Loucy (cell line): ENCODE measurements at regions not wholly inside any gene's neighbourhood (a gene's known extent, or its start where the extent isn't known, plus 50 kb on each side); places are given as distances from the start of the nearest gene placed in this dataset.

Experiments used
- H2AFZ ChIP-seq: fragments of 200-600 bp; sonication (generic); 2 replicates; pipeline ENCODE4 v1.6.0; 2016; ENCODE audit warnings: antibody characterized with exemption, mild to moderate bottlenecking, low read length, moderate library complexity
- H3F3A ChIP-seq: fragments of 200-600 bp; 2 replicates; pipeline ENCODE4 v1.6.0; 2016; ENCODE audit warnings: antibody characterized with exemption, low read depth, mild to moderate bottlenecking
- H3K27me3 ChIP-seq: fragments of 200-600 bp; sonication (generic); 2 replicates; pipeline ENCODE4 v1.6.1; 2014; ENCODE audit warnings: low read length, mild to moderate bottlenecking; ENCODE audit not compliant: insufficient read depth, poor library complexity, severe bottlenecking
- H3K36me3 ChIP-seq: fragments of 200-600 bp; sonication (generic); 2 replicates; pipeline ENCODE4 v1.6.1; 2016; ENCODE audit warnings: low read length; ENCODE audit not compliant: insufficient read depth
- H3K4me1 ChIP-seq: fragments of 200-600 bp; sonication (generic); 2 replicates; pipeline ENCODE4 v1.5.1; 2014; ENCODE audit warnings: low read length, mild to moderate bottlenecking; ENCODE audit not compliant: insufficient read depth, poor library complexity, severe bottlenecking
- H3K4me2 ChIP-seq: fragments of 200-600 bp; sonication (generic); 2 replicates; pipeline ENCODE4 v1.6.0; 2014; ENCODE audit warnings: antibody characterized with exemption, low read length, low read depth, mild to moderate bottlenecking; ENCODE audit not compliant: poor library complexity, severe bottlenecking
- H3K4me3 ChIP-seq: fragments of 200-600 bp; sonication (generic); 2 replicates; pipeline ENCODE4 v1.5.1; 2014; ENCODE audit warnings: low read length, mild to moderate bottlenecking, mixed read lengths; ENCODE audit not compliant: poor library complexity, severe bottlenecking
- H3K79me2 ChIP-seq: fragments of 200-600 bp; sonication (generic); 2 replicates; pipeline ENCODE4 v1.6.1; 2014; ENCODE audit warnings: low read length; ENCODE audit not compliant: insufficient read depth
- H3K9ac ChIP-seq: fragments of 200-600 bp; sonication (generic); 2 replicates; pipeline ENCODE4 v1.6.0; 2014; ENCODE audit warnings: mild to moderate bottlenecking, low read depth, low read length, moderate library complexity; ENCODE audit not compliant: poor library complexity, severe bottlenecking
- H3K9me2 ChIP-seq: fragments of 200-600 bp; sonication (generic); replicated peaks from 2 replicates; pipeline ENCODE4 v1.6.1; 2016; ENCODE audit warnings: low read depth, low read length, mixed read lengths
- H3K9me3 ChIP-seq: fragments of 200-600 bp; sonication (generic); 2 replicates; pipeline ENCODE4 v1.6.1; 2014; ENCODE audit warnings: mild to moderate bottlenecking, antibody characterized with exemption, low read length, low read depth; ENCODE audit not compliant: insufficient read depth
- H4K20me1 ChIP-seq: fragments of 200-600 bp; sonication (generic); 2 replicates; pipeline ENCODE4 v1.6.0; 2014; ENCODE audit warnings: antibody characterized with exemption, low read length, mild to moderate bottlenecking; ENCODE audit not compliant: insufficient read depth, poor library complexity, severe bottlenecking
- CTCF ChIP-seq: fragments of 200-600 bp; sonication (generic); conservative IDR thresholded peaks from 2 replicates; pipeline ENCODE4 v1.5.1; 2014; ENCODE audit warnings: mild to moderate bottlenecking, antibody characterized with exemption, low read length
- EZH2phosphoT487 ChIP-seq: fragments of 200-600 bp; IDR thresholded peaks from 2 replicates; pipeline ENCODE4 v1.6.1; 2018; ENCODE audit warnings: antibody characterized with exemption, mild to moderate bottlenecking, moderate library complexity, borderline replicate concordance

- no peak overlapping the region for H3K9ac ChIP-seq
- no peak overlapping the region for H3K4me3 ChIP-seq
- no peaks in the 10 kb centered on the region for H3K27me3 ChIP-seq
- no peaks in the 10 kb centered on the region for H3K36me3 ChIP-seq
- H4K20me1 ChIP-seq, result no peaks in the 10 kb centered on the region
- no peak overlapping the region for H2AFZ ChIP-seq
- no peaks in the 10 kb centered on the region for H3K9me2 ChIP-seq
- no peaks in the 10 kb centered on the region for H3K9me3 ChIP-seq
- H3K4me1 ChIP-seq, result no peaks in the 10 kb centered on the region
- no peaks in the 10 kb centered on the region for H3F3A ChIP-seq
- H3K4me2 ChIP-seq, result no peak overlapping the region
- H3K79me2 ChIP-seq, result no peaks in the 10 kb centered on the region
- TF ChIP-seq EZH2phosphoT487 (no peak), CTCF (no peak)
Measured at GRCh38 chr12:91511795-91512420, 329.3 kb upstream of the DCN start.

- no peaks in the 10 kb centered on the region for H3K27me3 ChIP-seq
- no peak overlapping the region for H3K4me2 ChIP-seq
- no peaks in the 10 kb centered on the region for H3K36me3 ChIP-seq
- H3K9me3 ChIP-seq, result no peaks in the 10 kb centered on the region
- TF ChIP-seq CTCF, result no peak
- no peak for TF ChIP-seq EZH2phosphoT487
- no peak overlapping the region for H3K9ac ChIP-seq
- no peak overlapping the region for H2AFZ ChIP-seq
- H4K20me1 ChIP-seq, result no peaks in the 10 kb centered on the region
- H3K4me3 ChIP-seq, result no peak overlapping the region
- H3F3A ChIP-seq, result no peaks in the 10 kb centered on the region
- H3K9me2 ChIP-seq, result no peaks in the 10 kb centered on the region
- no peaks in the 10 kb centered on the region for H3K79me2 ChIP-seq
- no peaks in the 10 kb centered on the region for H3K4me1 ChIP-seq
Measured at GRCh38 chr12:91507754-91508153, 325.1 kb upstream of the DCN start.

- Histone ChIP-seq H3K79me2 (no peaks in the 10 kb centered on the region), H3K4me3 (no peak overlapping the region), H3K9me2 (no peaks in the 10 kb centered on the region), H3K4me1 (no peaks in the 10 kb centered on the region), H4K20me1 (no peaks in the 10 kb centered on the region), H3K36me3 (no peaks in the 10 kb centered on the region), H3K9ac (no peak overlapping the region), H3K27me3 (no peaks in the 10 kb centered on the region), H3F3A (no peaks in the 10 kb centered on the region), H3K9me3 (no peaks in the 10 kb centered on the region), H2AFZ (no peak overlapping the region), H3K4me2 (no peak overlapping the region)
- no peak for TF ChIP-seq CTCF
- no peak for TF ChIP-seq EZH2phosphoT487
Measured at GRCh38 chr12:91506452-91506851, 323.8 kb upstream of the DCN start.
